ENCODE measurements at regions not wholly inside any gene's neighbourhood (a gene's known extent, or its start where the extent isn't known, plus 50 kb on each side); places are given as distances from the start of the nearest gene placed in this dataset.

DNA sequence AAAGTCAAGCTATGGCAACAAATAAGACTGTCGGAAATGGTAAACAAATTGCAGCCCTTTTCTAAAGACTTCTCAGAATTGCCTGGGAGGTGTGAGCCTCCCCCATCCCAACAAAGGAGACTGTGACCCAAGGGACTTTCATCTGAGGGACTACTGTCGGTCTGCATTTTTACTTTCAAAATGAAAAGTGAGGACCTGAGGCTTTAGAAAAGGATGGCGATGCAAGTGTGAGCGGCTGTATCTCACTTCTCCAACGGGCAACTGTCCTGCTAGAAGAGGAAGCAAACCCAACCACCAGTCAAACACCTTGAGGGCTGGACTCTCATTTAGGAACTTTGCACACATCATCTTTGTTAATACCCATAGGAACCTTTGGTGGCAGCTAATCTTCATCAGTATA, 62.6 kb upstream of the CLNK start:
- TF ChIP-seq, protein P1, sequence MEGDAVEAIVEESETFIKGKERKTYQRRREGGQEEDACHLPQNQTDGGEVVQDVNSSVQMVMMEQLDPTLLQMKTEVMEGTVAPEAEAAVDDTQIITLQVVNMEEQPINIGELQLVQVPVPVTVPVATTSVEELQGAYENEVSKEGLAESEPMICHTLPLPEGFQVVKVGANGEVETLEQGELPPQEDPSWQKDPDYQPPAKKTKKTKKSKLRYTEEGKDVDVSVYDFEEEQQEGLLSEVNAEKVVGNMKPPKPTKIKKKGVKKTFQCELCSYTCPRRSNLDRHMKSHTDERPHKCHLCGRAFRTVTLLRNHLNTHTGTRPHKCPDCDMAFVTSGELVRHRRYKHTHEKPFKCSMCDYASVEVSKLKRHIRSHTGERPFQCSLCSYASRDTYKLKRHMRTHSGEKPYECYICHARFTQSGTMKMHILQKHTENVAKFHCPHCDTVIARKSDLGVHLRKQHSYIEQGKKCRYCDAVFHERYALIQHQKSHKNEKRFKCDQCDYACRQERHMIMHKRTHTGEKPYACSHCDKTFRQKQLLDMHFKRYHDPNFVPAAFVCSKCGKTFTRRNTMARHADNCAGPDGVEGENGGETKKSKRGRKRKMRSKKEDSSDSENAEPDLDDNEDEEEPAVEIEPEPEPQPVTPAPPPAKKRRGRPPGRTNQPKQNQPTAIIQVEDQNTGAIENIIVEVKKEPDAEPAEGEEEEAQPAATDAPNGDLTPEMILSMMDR (conservative IDR thresholded peaks at IDR 0.05), result no peak
- no peak for TF ChIP-seq EZH2 (IDR thresholded peaks at IDR 0.05; ENCODE audit: low read depth)
